ACHN (cell line): ENCODE measurements at regions not wholly inside any gene's neighbourhood (a gene's known extent, or its start where the extent isn't known, plus 50 kb on each side); places are given as distances from the start of the nearest gene placed in this dataset.

Experiments
- DNase-seq: peaks from one replicate; pipeline ENCODE4 v3.0.0-alpha.2; 2015
- in situ Hi-C: cut with HindIII; loops from 2 replicates; pipeline ENCODE4 v1.10.0; 2017; ENCODE audit warnings: low sequenced_read_pairs, low pct_ligation_motif_present, low pct_unique_long_range_greater_than_20kb

DNA sequence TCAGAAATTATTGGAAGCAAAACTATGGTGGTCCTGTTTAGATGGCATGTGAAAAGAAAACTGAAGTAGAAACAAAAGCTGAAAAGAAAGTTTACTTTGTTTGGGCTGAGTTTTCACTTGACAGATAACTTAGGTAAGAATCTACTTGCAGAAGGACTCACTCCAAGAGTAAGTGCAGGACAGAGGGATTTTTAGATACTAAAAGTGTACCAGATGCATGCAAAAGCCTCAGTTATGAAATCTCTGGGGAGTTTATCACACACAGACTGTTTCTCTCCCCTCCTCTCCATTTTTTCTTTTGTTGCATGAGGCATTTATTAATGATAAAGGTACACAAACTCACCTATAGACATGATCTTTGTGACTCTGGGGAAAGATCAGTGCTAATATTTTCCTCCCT, 127.5 kb upstream of the GIMD1 start:
- no peak for DNase-seq
- in situ Hi-C loops = no loop called here

DNA sequence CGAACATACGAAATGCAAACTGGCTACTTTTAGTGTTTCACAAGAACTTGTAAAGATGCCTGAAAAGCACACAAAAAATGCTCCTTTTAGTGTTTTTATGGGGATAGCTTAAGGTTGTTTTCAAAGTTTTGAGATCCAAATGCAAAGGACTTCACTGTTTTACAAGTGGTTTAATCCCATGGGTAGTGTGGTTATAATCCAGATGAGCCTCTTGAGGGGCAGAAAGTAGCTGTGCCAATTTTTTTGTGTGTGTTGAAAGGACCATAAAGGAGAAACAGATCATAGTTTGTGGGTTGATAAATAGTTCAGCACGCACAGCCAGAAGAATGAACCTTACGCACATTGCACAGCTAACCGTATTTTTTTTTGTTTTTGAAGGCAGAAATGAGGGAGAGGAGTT, 126.9 kb upstream of the GIMD1 start:
- in situ Hi-C loops = no loop called here

DNA sequence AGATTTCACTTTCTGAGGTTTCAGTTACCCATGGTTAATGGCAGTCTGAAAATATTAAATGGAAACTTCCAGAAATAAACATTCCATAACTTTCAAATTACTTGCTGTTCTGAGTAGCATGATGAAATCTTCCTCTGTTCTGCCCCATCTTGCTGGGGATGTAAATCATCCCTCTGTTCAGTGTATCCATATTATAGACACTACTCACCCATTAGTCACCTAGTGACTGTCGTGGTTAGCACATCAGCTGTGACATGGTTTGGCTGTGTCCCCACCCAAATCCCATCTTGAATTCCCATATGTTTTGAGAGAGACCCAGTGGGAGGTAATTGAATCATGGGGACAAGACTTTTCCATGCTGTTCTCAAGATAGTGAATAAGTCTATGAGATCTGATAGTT, 125.5 kb upstream of the GIMD1 start:
- no peak for DNase-seq
- in situ Hi-C loops = no loop called here

More for the DNA sequence above, 126.9 kb upstream of the GIMD1 start:
- DNase-seq = no peak

DNA sequence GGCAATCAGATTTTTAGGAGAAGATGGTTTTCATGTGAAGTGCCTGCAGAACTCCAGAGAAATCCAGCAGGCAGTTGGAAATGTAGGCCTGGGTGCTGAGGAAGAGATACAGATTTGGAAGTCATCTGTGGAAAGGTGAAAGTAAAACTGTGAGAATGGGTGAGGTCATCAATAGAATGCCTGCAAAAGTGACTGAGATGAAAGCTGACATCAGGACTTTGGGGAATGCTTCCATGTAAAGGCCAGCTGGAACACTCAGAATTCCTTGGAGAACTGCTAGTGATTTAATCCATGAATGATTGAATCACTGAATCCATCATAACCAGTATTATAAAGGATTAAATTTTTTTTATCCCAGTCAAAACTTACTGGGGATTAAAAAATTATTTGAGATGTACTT, 124.5 kb upstream of the GIMD1 start:
- DNase-seq = no peak
- in situ Hi-C loops = no loop called here

DNA sequence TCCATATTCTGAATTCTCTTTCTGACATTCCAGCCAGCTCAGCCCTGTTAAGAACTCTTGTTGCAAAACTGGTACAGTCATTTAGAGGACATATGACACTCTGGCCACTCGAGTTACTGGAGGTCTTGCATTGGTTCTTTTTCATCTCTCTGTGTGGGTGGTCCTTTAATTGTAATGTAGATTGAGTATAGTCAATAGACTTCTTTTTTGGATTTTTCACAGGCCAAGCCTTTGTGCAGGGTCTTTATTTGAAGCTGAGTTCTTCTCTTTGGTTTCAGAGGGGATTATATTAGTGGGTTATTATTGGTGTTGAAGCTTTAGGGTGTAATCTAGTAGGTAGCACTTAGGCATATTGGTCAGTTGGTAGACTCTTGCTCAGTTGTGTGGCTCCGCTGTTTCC, 118.0 kb upstream of the GIMD1 start:
- in situ Hi-C loops = no loop called here
- DNase-seq = no peak

DNA sequence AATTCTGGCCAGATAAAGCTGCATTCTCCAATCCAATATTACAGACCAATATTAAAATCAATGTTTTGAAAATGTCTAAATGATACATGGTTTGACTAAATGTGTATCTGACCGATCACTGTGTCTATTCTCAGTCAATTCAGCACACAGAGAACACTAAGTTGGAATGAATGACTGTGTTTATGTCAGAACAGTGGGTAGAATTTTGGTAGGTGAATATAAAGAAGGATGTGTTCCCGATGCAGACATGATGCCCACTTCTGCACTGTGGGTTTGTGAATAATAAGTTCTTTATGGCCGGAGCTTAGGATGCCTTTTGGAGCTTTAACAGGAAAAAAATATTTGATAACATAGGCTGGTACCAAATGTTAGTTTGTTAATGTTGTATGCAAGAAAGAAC, 113.2 kb upstream of the GIMD1 start:
- in situ Hi-C loops = no loop called here
- DNase-seq = no peak

DNA sequence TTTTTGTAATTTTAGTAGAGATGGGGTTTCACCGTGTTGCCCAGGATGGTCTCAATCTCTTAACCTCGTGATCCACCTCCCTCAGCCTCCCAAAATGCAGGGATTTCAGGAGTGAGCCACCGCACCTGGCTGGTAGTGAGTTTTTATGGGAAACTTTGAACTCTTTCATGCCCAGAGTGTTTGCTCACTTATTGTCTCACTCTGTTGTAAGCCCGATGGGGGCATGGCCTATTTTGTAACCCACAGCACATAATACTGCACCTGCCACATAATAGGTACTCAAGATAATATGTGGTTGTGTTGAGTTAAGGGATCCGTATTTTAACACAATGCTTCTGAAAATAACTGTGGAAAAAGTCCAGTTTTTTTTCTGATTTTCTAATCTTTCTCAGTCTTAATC, 109.6 kb upstream of the GIMD1 start:
- DNase-seq = no peak
- in situ Hi-C loops = no loop called here

DNA sequence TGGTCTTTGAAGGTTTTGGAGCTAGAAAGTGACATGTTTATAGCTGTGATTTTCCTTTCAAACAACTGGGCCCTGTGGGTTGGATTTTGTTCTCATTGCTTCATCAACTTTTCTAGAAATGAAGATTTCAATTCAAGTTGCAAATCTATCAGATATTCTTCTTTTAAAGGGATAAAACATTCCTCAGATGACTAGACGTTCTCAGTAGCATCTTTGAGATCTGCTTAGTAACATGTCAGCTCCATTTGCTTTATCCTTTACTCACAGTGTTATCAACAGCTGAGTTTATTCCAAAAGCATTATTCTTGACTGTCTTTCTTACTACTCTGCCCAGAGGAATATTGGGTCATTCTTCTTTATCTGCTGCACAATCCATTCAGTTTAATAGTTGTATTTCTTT, 108.2 kb upstream of the GIMD1 start:
- DNase-seq = no peak
- in situ Hi-C loops = no loop called here

DNA sequence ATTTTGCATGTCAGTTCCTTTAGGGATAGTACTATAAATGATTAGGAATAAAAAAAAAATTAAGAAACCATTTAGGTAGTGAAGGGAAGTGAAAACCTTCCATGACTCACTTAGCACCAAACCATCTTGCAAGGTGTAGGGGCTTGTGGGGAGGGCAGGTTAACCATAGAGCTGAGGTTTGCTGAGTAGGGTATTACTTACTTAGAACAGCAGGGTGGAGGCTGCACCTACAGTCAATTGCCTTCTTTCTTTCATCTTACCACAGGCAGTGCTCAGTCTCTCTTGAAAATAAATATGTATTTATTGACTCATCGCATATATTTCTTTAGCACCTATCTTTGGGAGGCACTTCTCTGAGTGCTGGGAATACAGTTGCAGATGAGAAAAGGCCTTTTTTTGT, 104.9 kb upstream of the GIMD1 start:
- no peak for DNase-seq
- in situ Hi-C loops = no loop called here

DNA sequence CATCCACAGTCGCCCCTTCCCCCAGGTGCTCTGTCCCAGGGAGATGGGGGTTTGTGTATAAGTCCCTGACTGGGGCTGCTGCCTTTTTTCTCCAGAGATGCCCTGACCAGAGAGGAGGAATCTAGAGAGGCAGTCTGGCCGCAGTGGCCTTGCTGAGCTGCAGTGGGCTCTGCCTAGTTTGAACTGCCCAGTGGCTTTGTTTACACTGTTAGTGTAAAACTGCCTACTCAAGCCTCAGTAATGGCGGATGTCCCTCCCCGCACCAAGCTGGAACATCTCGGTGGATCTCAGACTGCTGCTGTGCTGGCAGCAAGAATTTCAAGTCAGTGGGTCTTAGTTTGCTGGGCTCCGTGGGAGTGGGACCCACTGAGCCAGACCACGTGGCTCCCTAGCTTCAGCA, 102.6 kb upstream of the GIMD1 start:
- in situ Hi-C loops = no loop called here
- DNase-seq = no peak

DNA sequence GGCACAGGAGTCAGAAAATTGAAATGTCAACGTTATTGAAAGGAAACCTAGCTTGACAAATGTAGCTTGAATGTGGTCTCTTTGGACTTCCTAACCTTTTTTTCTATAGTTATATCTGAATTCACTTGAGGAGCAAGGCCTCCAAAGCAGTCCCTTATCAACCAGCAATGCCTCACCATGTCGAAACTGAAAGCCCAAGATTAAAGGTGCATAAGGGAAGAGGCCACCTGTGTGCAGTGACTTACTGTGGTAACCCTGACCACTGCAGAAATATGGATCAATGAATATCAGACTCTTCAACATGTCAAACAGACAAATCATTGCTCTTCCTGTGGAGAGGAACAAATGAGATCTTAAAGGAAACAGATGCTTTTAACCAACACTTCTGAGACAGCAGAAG, 95.0 kb upstream of the GIMD1 start:
- DNase-seq = no peak
- in situ Hi-C loops = no loop called here

DNA sequence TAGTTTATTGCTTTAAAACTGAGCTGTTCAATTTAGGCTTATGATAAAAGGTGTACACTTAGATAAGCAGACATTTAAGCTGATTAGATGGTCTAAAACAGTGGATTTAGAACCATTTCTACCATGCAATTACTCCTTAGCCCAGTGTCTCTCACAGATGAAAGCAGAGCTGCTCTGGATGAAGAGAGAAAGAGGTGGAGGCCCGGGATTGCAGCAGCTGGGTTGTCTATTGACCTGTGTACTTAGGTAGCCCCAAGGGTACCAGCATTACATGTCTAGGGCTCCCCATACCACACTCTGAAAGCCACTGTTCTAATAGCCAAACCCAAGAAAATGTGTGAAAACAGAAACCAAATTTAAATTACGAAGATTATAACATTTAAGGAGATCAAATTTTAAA, 86.0 kb upstream of the GIMD1 start:
- DNase-seq = no peak
- in situ Hi-C loops = no loop called here

DNA sequence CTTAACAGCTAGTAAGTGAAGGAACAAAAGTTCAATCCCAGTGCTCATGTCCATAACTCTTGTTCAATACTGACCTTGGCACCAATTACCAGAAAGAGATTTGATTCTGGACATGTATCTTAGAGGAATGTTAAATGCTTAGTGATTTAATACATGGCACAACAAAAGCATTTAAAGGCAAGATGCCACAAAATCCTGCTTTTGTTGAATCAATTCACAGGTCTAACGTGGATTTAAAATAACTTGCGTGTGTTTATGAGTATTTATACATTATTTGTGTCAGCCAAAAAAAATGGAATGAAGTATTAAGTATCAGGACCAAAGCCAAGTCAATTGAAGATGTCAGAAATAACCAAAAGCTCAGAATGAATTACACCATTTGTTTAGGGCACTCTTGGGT, 85.4 kb upstream of the GIMD1 start:
- in situ Hi-C loops = no loop called here
- no peak for DNase-seq

DNA sequence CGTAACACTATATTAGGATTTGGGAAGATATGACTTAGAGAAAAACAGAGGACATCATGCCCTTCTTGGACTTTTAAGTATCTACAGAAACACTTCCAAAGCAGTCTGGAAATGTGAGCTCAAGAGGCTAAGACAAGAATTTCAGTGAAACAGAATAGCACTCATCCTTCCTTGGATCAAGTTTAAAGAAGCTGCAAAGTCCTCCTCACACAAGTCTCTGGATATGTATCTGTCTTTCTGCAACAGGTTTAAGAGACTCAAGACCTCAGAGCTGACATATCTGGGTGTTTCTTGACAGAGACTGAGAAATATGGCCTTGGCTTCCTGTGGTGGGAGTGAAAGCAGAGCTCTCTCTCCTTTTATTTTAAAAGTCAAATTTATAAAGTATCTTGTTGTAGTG, 82.5 kb upstream of the GIMD1 start:
- DNase-seq = no peak
- in situ Hi-C loops = no loop called here

DNA sequence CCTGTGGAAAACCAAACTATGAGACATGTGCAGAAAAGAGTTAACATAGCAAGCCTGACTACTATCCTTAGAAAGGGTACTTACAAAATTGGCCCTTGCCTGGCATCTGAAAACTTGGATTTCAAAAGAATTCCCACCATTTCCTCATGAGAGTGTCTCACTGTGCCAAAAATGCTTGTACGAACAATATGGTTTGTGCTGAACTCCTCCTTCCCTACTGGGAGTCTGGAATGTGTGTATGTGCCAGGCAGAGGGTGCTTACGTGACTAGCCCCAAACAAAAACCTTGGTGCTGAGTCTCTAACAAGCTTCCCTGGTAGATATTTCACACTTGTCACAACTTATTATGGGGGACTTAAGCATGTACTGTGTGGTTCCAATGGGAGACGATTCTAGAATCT, 81.7 kb upstream of the GIMD1 start:
- in situ Hi-C loops = no loop called here

DNA sequence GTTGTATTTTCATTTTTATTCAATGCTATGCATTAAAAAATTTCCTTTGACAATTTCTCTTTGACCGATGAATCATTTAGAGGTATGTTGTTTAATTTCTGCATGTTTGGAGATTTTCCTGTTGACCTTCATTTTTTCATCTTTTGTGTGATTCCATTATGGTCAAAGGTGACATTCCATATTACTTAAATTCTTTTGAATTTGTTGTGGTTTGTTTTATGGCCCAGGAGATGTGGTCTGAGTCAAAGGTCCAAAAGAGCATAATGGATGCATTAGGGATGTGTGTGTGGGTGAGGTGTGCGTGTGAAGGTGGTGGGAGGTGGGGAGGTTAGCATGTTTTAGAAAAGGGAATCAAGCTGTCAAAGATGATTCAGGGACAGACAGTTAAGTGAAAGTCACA, 76.0 kb upstream of the GIMD1 start:
- DNase-seq = no peak
- in situ Hi-C loops = no loop called here

More for the DNA sequence above, 81.7 kb upstream of the GIMD1 start:
- DNase-seq = no peak

DNA sequence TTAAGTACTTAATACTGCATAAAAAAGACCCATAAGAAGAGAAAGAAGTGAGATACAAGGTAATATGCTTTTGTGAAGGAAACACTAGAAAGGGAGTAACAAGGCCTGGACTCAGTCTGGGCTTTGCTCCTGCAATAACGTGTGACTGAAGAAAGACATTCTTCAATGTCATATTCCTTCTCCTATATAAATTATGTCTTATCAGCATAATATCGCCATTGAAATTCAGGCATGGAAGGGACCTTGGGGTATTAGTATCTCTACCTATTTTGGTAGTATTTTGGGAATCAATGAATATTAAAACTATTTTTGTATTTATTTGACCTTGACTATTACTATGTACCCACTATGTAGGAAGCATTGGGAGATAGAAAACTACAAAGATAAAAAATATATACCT, 62.2 kb upstream of the GIMD1 start:
- in situ Hi-C loops = no loop called here

DNA sequence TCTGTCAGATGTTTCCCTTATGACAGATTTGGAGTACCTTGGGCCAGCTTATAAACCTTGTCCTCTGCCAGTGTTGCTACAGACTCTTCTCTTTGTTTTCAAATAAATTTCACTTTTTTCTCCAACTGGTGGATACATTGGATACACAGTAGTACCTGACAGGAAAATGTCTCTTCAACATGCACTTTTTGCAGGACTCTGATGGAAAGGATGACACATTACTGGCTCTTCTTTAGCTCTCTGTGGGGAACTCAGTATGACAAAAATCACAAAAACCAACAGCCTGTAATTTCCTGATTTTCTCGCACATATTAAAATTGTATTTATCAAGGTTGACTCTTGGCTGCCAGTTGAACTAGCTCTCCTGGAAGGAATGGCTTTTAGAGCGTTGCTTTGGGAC, 61.3 kb upstream of the GIMD1 start:
- in situ Hi-C loops = no loop called here
- DNase-seq = no peak

More for the DNA sequence above, 62.2 kb upstream of the GIMD1 start:
- DNase-seq = no peak

DNA sequence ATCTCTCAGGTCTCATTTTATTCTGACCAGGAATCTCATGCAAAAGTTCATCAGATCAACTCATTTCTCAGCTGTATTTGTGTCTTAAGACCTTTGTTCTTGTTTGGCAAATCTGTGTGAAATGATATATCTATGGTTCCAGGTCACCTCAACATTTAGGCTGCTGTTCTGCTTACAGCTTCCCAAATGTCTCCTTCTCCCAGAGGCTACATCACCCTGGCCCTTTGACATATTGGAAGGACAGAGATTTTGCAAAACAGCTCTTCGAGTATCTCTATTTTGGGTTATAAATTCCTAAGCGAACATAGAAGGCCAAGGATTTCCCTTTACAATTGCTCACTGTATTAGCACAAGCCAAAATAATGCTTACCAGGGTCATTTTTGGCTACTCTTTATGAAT, 57.5 kb upstream of the GIMD1 start:
- in situ Hi-C loops = no loop called here
- DNase-seq = no peak

DNA sequence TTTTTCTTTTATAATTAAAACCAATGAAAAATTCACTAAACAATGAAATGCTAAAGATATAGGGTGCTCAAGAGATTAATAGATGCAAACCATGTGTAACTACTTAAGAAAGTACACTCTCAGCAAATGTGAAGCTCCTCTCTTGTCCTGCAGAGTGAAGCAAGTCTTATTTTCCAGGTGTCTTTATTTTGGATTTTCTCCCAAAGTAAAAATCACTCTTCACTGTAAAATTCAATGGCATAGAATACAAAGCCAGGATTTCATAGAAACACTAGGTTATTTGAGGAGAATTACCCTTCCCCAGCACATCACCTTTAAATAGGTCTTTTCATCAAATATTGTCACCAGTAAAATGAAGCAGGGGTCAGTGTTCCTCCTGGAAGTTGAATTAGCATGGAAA, 57.0 kb upstream of the GIMD1 start:
- DNase-seq = no peak

DNA sequence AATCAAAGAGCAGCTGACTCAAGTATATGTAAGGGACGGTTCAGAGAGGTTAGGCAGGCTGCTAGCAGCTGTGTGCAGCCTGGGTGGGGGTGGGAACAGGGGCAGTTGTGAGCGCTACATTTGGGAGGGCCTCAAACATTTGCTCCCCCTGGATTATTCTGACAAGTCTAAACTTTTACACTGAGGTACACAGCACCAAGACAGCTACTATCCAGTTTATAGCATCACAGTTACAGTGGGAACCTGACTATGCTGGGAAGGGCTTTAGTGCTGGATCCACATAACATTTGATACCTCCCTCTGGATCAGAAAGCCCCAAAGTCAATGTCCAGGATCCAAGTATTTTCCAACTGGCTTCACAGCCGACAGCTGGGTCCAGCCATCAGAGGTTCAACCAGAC, 55.8 kb upstream of the GIMD1 start:
- in situ Hi-C loops = no loop called here
- no peak for DNase-seq

More for the DNA sequence above, 57.0 kb upstream of the GIMD1 start:
- in situ Hi-C loops = no loop called here
